ENCODE measurements at regions not wholly inside any gene's neighbourhood (a gene's known extent, or its start where the extent isn't known, plus 50 kb on each side); places are given as distances from the start of the nearest gene placed in this dataset.

DNA sequence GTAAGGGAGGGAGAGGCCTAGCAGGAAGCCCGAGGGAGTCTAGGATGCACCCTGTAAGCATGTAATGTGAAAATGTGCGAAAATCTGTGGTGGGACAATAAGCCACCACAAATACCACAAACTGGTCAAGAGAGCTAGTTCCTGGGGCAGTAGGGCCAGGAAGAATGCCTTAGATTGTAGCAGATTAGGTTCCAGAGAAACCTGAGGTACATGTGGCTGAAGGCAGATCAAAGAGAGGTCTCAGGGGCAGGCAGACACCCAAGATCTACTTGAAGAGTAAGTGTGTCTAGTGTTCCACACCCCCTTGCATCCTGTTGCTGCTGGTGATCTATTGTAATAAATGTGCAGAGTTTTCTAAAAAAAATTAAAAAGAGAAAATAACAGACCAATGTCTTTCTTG is 1677.3 kb upstream of the CDH6 start (continued):
- no peak for TF ChIP-seq PBX3 (IDR thresholded peaks at IDR 0.05)
- no peak for TF ChIP-seq GATA2 (CRISPR knock-in tag; IDR thresholded peaks at IDR 0.05)
- TF ChIP-seq RCOR1 (IDR thresholded peaks at IDR 0.05; ENCODE audit: low read length) = no peak
- TF ChIP-seq TAF1 (IDR thresholded peaks at IDR 0.05; ENCODE audit: borderline replicate concordance, low read depth, low read length) = no peak
- TF ChIP-seq FOSL2 (IDR thresholded peaks at IDR 0.05; ENCODE audit: borderline replicate concordance, low read depth) = no peak

DNA sequence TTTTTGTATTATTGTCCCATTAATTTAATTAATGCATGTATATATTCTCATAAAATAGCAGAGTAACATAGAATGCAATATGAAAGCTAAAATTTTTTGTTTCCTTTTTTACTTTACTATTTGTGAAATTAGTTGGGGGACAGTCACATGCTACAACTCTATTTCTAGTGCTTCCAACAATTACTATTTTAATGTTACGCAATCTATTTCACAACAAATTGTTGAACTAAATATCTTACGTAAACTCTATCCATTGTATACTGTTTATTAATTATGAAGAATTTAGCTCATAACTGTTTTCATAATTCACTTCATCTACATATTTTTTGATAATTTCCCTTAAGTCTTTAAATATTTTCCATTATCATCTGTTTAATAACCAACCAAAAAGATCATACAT is 1685.4 kb upstream of the CDH6 start:
- Histone ChIP-seq H3K4me2 (no peak overlapping the region), H3K9me2 (no peaks in the 10 kb centered on the region), H3K27ac (ENCODE audit: low read depth in 2 of 2, low read length in 1 of 2) (no peak overlapping the region), H3K36me3 (replicated peaks in 1 of 2; ENCODE audit: control insufficient read depth in 1 of 2, insufficient read depth in 2 of 2, low read length in 1 of 2) (no peaks in the 10 kb centered on the region), H3K9me3 (no peaks in the 10 kb centered on the region), H3K9ac (no peak overlapping the region), H3F3A (replicated peaks; ENCODE audit: insufficient read depth) (no peaks in the 10 kb centered on the region), H3K4me3 (ENCODE audit: low read depth in 2 of 2, low read length in 1 of 2) (no peak overlapping the region), H3K4me1 (ENCODE audit: control insufficient read depth in 1 of 2, insufficient read depth in 2 of 2, low read depth in 1 of 2, low read length in 1 of 2) (no peaks in the 10 kb centered on the region), H3K79me2 (ENCODE audit: insufficient read depth) (no peaks in the 10 kb centered on the region), H4K20me1 (ENCODE audit: insufficient read depth) (no peaks in the 10 kb centered on the region), H3K27me3 (ENCODE audit: insufficient read depth) (no peaks in the 10 kb centered on the region), H2AFZ (ENCODE audit: low read depth) (no peak overlapping the region)
- ChIA-PET CTCF (no interaction called here), POLR2A (no interaction called here)
- WGBS (ENCODE audit: low lambda C conversion rate) = 71% methylated on average over 2 of the region's 2 CpGs
- no peak for DNase-seq
- no peak for TF ChIP-seq MEF2A (IDR thresholded peaks at IDR 0.05; ENCODE audit: borderline replicate concordance, low read depth)
- no peak for TF ChIP-seq RCOR1 (IDR thresholded peaks at IDR 0.05; ENCODE audit: low read length)
- TF ChIP-seq, protein P1, sequence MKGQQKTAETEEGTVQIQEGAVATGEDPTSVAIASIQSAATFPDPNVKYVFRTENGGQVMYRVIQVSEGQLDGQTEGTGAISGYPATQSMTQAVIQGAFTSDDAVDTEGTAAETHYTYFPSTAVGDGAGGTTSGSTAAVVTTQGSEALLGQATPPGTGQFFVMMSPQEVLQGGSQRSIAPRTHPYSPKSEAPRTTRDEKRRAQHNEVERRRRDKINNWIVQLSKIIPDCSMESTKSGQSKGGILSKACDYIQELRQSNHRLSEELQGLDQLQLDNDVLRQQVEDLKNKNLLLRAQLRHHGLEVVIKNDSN (IDR thresholded peaks at IDR 0.05; ENCODE audit: borderline replicate concordance, low read depth) = no peak
- TF ChIP-seq PBX3 (IDR thresholded peaks at IDR 0.05) = no peak
- no peak for TF ChIP-seq ELF1 (IDR thresholded peaks at IDR 0.05)

DNA sequence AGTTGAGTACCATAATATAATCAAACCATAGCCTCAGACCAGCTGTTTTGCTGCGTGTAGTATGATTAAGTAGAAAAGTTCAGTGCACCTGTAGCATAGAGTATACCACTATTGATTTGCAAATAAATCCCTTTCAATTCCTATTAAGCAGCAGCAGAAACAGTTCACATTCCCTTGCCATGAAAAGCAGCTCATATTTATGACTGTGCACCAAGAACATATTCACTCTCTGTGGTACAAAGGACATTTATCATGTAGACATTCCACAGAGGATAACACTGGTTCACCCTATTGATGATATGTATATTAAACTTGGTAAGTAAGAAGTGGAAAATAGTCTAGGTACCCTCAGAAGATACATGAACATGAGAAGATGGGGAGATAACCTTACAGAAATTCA is 1689.1 kb upstream of the CDH6 start:
- Histone ChIP-seq H3K4me3 (ENCODE audit: low read depth in 2 of 2, low read length in 1 of 2) (no peak overlapping the region), H3K27ac (ENCODE audit: low read depth in 2 of 2, low read length in 1 of 2) (no peak overlapping the region), H3K9ac (no peak overlapping the region), H4K20me1 (ENCODE audit: insufficient read depth) (no peaks in the 10 kb centered on the region), H3K9me3 (no peaks in the 10 kb centered on the region), H3K27me3 (ENCODE audit: insufficient read depth) (no peaks in the 10 kb centered on the region), H3F3A (replicated peaks; ENCODE audit: insufficient read depth) (no peaks in the 10 kb centered on the region), H3K4me2 (no peak overlapping the region), H3K9me2 (no peaks in the 10 kb centered on the region), H2AFZ (ENCODE audit: low read depth) (no peak overlapping the region), H3K4me1 (ENCODE audit: control insufficient read depth in 1 of 2, insufficient read depth in 2 of 2, low read depth in 1 of 2, low read length in 1 of 2) (no peaks in the 10 kb centered on the region), H3K79me2 (ENCODE audit: insufficient read depth) (no peaks in the 10 kb centered on the region), H3K36me3 (replicated peaks in 1 of 2; ENCODE audit: control insufficient read depth in 1 of 2, insufficient read depth in 2 of 2, low read length in 1 of 2) (no peaks in the 10 kb centered on the region)
- no peak for DNase-seq
- POLR2A ChIA-PET = no interaction called here
- 6% methylated on average over 1 of the region's 1 CpG for WGBS (ENCODE audit: low lambda C conversion rate)
- CTCF ChIA-PET = no interaction called here
- no peak for TF ChIP-seq PBX3 (IDR thresholded peaks at IDR 0.05)
- no peak for TF ChIP-seq ZBTB33 (IDR thresholded peaks at IDR 0.05; ENCODE audit: borderline replicate concordance, low read depth)
- TF ChIP-seq, protein P2, sequence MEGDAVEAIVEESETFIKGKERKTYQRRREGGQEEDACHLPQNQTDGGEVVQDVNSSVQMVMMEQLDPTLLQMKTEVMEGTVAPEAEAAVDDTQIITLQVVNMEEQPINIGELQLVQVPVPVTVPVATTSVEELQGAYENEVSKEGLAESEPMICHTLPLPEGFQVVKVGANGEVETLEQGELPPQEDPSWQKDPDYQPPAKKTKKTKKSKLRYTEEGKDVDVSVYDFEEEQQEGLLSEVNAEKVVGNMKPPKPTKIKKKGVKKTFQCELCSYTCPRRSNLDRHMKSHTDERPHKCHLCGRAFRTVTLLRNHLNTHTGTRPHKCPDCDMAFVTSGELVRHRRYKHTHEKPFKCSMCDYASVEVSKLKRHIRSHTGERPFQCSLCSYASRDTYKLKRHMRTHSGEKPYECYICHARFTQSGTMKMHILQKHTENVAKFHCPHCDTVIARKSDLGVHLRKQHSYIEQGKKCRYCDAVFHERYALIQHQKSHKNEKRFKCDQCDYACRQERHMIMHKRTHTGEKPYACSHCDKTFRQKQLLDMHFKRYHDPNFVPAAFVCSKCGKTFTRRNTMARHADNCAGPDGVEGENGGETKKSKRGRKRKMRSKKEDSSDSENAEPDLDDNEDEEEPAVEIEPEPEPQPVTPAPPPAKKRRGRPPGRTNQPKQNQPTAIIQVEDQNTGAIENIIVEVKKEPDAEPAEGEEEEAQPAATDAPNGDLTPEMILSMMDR (IDR thresholded peaks at IDR 0.05) = no peak
- no peak for TF ChIP-seq YY1 (IDR thresholded peaks at IDR 0.05; ENCODE audit: low read depth)
- TF ChIP-seq RXRA (IDR thresholded peaks at IDR 0.05; ENCODE audit: borderline replicate concordance, low read depth) = no peak
- no peak for TF ChIP-seq JUND (IDR thresholded peaks at IDR 0.05)
- no peak for TF ChIP-seq TCF12 (IDR thresholded peaks at IDR 0.05)
- TF ChIP-seq, protein P1 (IDR thresholded peaks at IDR 0.05; ENCODE audit: borderline replicate concordance, low read depth) = no peak

All from SK-N-SH (cell line).